ENCODE measurements at regions not wholly inside any gene's neighbourhood (a gene's known extent, or its start where the extent isn't known, plus 50 kb on each side); places are given as distances from the start of the nearest gene placed in this dataset.

GRCh38 chr3:124512881-124513609, 217.2 kb upstream of the UMPS start (continued):
- TF ChIP-seq ZBTB46 (CRISPR knock-in tag; IDR thresholded peaks at IDR 0.05; ENCODE audit: borderline replicate concordance) (no peak), KLF9 (CRISPR knock-in tag; IDR thresholded peaks at IDR 0.05; ENCODE audit: low read depth) (no peak), ARHGAP35 (CRISPR knock-in tag; IDR thresholded peaks at IDR 0.05; ENCODE audit: borderline replicate concordance) (no peak), THAP11 (CRISPR knock-in tag; IDR thresholded peaks at IDR 0.05) (0 out of 2 replicates have a peak, but pooled peaks have one; percentile 20), ZNF317 (CRISPR knock-in tag; IDR thresholded peaks at IDR 0.05) (no peak), RFXANK (CRISPR knock-in tag; IDR thresholded peaks at IDR 0.05) (no peak), ASH2L (IDR thresholded peaks at IDR 0.05; ENCODE audit: insufficient read length, low read depth, low read length) (peak; percentile 17), XRCC5 (optimal IDR thresholded peaks at IDR 0.05; ENCODE audit: low read length) (peak; percentile 62), FOXK1 (CRISPR knock-in tag; IDR thresholded peaks at IDR 0.05; ENCODE audit: borderline replicate concordance, low read depth) (peak; percentile 69), ATAD3A (CRISPR knock-in tag; IDR thresholded peaks at IDR 0.05) (no peak), NR2F1 (CRISPR knock-in tag; IDR thresholded peaks at IDR 0.05) (0 out of 4 replicates have a peak, but pooled peaks of 1 of the 2 experiments have one; percentile 37), RNF219 (CRISPR knock-in tag; IDR thresholded peaks at IDR 0.05) (no peak), GATAD2A (CRISPR knock-in tag; IDR thresholded peaks at IDR 0.05) (peak; percentile 72), ZNF292 (CRISPR knock-in tag; IDR thresholded peaks at IDR 0.05; ENCODE audit: borderline replicate concordance, low read depth) (no peak), MAFF (IDR thresholded peaks at IDR 0.05; ENCODE audit: low read depth, low read length) (peak; percentile 47; the same call in 1 of the 2 replicates), SAP130 (CRISPR knock-in tag; IDR thresholded peaks at IDR 0.05; ENCODE audit: low read depth) (peak; percentile 50), ZBTB2 (CRISPR knock-in tag; IDR thresholded peaks at IDR 0.05; ENCODE audit: low read depth) (no peak), ZMYM3 (CRISPR knock-in tag; IDR thresholded peaks at IDR 0.05) (0 out of 2 replicates have a peak, but pooled peaks have one; percentile 31), TFAP4 (IDR thresholded peaks at IDR 0.05; ENCODE audit: borderline replicate concordance, low read depth) (no peak), FOXP4 (CRISPR knock-in tag; IDR thresholded peaks at IDR 0.05) (0 out of 2 replicates have a peak, but pooled peaks have one; percentile 30), RFX5 (IDR thresholded peaks at IDR 0.05; ENCODE audit: low read depth, low read length) (no peak)

Data from HepG2 (cell line).